Central memory CD8-positive, alpha-beta T cell (primary cell): ENCODE measurements at regions not wholly inside any gene's neighbourhood (a gene's known extent, or its start where the extent isn't known, plus 50 kb on each side); places are given as distances from the start of the nearest gene placed in this dataset.

Experiments used
- ATAC-seq: fragments of 150-1000 bp; cut with Tn5 transposase; replicated peaks from 2 replicates; pipeline ENCODE4 v1.10.0; 2022; ENCODE audit warnings: mild to moderate bottlenecking, moderate FRiP score, moderate number of reproducible peaks; ENCODE audit not compliant: poor library complexity, severe bottlenecking; ENCODE audit errors: extremely low read depth
- DNase-seq, 2 donors: peaks; one replicate each; pipeline ENCODE4 v3.0.0; 2021; ENCODE audit warnings: low spot score in 2 of 2
- H3K27ac Mint-ChIP-seq: one replicate; pipeline ENCODE4 v1.8.0; 2022; ENCODE audit warnings: low read depth, mild to moderate bottlenecking, moderate library complexity, mixed read lengths
- H3K27me3 Mint-ChIP-seq: one replicate; pipeline ENCODE4 v1.8.0; 2022; ENCODE audit warnings: mixed read lengths
- H3K36me3 Mint-ChIP-seq: one replicate; pipeline ENCODE4 v1.8.0; 2022; ENCODE audit warnings: mild to moderate bottlenecking, moderate library complexity, mixed read lengths; ENCODE audit not compliant: insufficient read depth
- H3K4me1 Mint-ChIP-seq: one replicate; pipeline ENCODE4 v1.8.0; 2022; ENCODE audit warnings: mixed read lengths
- H3K4me3 Mint-ChIP-seq: one replicate; pipeline ENCODE4 v1.8.0; 2022; ENCODE audit warnings: mild to moderate bottlenecking, moderate library complexity, mixed read lengths
- H3K9me3 Mint-ChIP-seq: one replicate; pipeline ENCODE4 v1.8.0; 2022; ENCODE audit warnings: mixed read lengths

GRCh38 chr12:106006382-106006781 lies 132.4 kb downstream of the NUAK1 start:
- DNase-seq (no peak), ATAC-seq (no peak)
- Mint-ChIP-seq H3K36me3 (peaks cover 2% of the 10 kb centered on the region), H3K4me3 (no peak overlapping the region), H3K27me3 (peaks cover 9% of the 10 kb centered on the region), H3K4me1 (no peaks in the 10 kb centered on the region), H3K9me3 (peaks cover 4% of the 10 kb centered on the region), H3K27ac (no peak overlapping the region)

GRCh38 chr12:106006940-106007339 lies 131.8 kb downstream of the NUAK1 start:
- no peak overlapping the region for H3K4me3 Mint-ChIP-seq

DNA sequence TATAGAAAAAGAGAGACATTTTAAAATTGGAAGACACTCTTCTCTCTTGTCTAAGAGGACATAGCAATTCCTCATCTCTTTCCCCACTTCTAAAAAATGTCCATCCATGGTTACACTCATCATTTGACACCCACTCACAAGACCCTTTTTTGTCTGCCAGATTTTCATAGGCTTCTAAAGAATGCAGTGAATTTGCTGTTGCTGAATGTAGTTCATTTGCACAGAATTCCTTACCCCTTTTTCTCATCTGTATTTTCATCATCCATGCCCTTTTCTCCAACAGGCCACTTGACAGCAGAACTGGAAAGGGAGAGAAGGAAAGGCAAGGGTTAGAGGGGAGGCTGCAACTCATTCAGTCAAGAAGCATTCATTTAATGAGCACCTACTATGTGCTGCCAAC lies 128.0 kb downstream of the NUAK1 start:
- H3K9me3 Mint-ChIP-seq = no peaks in the 10 kb centered on the region
- H3K4me1 Mint-ChIP-seq = no peaks in the 10 kb centered on the region
- no peak for ATAC-seq
- DNase-seq = no peak
- no peak overlapping the region for H3K4me3 Mint-ChIP-seq
- H3K27ac Mint-ChIP-seq = no peak overlapping the region
- peaks cover 18% of the 10 kb centered on the region for H3K27me3 Mint-ChIP-seq
- H3K36me3 Mint-ChIP-seq = no peaks in the 10 kb centered on the region

More at GRCh38 chr12:106006940-106007339, 131.8 kb downstream of the NUAK1 start:
- peaks cover 9% of the 10 kb centered on the region for H3K27me3 Mint-ChIP-seq
- ATAC-seq (no peak), DNase-seq (no peak)
- peaks cover 2% of the 10 kb centered on the region for H3K36me3 Mint-ChIP-seq
- peaks cover 4% of the 10 kb centered on the region for H3K9me3 Mint-ChIP-seq
- H3K27ac Mint-ChIP-seq = no peak overlapping the region
- no peaks in the 10 kb centered on the region for H3K4me1 Mint-ChIP-seq
